HG03442 (cell line): ENCODE measurements at regions not wholly inside any gene's neighbourhood (a gene's known extent, or its start where the extent isn't known, plus 50 kb on each side); places are given as distances from the start of the nearest gene placed in this dataset.

Experiments
- ATAC-seq: cut with Tn5 transposase; IDR thresholded peaks from one replicate; pipeline ENCODE4 v1.9.1; 2021; ENCODE audit warnings: mild to moderate bottlenecking, moderate library complexity; ENCODE audit not compliant: unreplicated experiment

DNA sequence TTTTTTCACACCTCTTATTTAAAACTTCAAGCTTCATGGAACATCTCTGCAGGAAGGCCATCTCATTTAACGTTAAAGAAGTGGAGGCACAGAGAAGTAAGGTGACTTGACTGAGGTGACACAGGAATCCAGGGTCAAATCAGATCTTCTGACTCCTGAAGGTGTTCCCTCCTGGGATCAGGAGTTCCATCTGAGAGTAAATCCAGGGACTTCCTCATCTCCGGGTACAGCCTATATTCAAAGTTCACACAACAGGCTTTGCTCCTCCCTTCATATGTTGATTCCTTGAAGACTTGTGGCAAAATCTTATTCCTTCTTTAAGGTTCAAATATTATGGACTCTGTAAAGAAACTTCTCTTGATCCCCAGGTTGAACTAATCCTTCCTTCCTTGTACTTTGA, 313.1 kb upstream of the CLINT1 start:
- no peak for ATAC-seq

DNA sequence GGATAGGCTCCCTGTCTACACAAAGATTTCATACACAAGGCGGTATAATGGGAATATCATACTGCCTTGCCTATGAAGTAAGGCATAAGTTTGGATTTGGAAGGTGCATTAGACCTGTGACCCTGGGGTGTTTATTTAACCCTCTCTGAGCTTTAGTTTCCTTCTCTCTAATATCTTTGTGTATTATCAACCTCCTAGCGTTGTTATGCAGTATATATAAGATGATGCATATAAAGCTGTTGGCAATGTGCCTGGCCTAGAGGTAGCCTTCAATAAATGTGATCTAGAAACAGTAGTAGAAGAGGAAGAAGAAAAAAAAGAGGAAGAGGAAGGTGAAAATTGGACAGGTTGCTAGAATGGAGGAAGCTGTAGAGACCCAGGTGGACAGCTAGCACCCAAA, 311.6 kb upstream of the CLINT1 start:
- no peak for ATAC-seq

- no peak for ATAC-seq
Measured at GRCh38 chr5:158170060-158170459, 311.1 kb upstream of the CLINT1 start.

DNA sequence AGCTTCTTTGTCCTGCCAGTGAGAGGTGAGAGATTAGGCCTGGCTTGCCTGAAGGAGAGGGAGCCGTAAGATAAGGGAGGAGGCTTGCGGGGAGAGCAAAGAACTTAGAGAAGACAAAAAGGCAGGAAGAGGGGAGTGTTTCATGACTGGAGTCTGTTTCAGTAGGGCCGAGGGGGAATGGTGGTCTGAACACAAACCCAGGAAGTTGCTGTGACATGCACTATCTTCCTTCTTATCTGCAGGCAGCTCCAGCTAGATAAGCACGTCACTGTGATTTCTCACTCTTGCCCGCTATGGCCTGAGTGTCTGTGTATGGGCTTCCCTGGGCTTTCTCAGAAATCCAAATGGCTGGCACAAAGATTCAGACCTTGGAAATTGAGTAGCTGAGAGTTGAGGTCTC, 307.5 kb upstream of the CLINT1 start:
- ATAC-seq: no peak

DNA sequence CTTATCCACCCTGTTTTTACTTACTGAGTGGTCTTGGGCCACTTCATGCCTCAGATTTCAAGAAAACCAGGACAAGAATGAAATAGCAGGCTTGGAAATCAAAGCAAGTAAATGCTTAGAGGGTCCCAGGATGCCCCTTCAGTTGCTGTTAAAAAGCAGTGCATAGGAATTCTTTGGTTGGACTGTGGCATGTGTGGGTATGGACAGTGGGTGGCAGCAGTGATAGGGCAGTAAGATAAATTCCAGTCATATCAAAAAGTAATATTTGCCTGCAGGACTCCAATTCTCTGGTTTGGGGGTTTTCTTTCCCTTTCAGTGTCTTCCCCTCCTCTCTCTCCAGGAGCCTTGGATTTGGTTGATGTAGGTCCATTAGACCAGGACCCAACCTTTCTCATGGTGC, 306.7 kb upstream of the CLINT1 start:
- ATAC-seq: no peak

- ATAC-seq: no peak
Measured at GRCh38 chr5:158164296-158165047, 305.5 kb upstream of the CLINT1 start.

DNA sequence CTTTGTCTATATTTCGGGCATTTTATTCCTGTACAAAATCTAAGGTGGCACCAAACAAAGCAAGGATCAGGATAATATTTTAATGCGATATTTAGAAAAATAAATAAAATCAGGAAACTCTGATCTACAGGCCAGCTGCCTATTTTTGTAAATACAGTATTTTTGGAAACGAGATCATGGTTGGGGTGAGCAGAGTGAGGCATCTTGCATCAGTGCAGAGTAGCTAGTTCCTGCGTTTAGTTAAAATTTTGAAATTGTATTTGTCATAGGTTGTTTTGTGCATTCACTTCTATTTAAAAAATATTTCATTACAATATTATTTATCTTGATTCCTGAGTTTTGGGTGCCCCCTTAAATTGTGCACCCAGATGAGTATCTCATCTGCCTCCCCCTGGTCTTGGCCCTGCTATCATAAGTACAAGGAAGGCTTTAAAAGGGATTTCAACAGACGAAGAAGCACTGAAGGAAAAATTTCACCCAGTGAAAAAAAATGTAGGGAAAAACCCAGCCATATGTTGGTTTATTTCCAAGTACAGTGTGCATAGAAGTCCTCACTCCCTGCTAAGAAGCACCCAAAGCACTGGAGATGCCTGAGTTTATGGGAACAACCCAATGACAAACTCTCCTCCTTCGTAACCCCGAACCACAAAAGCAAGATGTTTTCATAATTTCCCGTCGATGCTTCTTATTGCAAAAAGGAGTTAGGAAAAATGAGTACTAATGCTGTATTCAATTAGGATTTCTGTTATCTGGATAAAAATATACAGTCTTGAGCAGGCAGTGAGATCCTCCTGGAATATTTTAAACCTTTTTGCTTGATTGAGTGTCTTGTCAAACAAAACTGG, 304.7 kb upstream of the CLINT1 start:
- no peak for ATAC-seq

- no peak for ATAC-seq
Measured at GRCh38 chr5:158162479-158163034, 303.6 kb upstream of the CLINT1 start.

DNA sequence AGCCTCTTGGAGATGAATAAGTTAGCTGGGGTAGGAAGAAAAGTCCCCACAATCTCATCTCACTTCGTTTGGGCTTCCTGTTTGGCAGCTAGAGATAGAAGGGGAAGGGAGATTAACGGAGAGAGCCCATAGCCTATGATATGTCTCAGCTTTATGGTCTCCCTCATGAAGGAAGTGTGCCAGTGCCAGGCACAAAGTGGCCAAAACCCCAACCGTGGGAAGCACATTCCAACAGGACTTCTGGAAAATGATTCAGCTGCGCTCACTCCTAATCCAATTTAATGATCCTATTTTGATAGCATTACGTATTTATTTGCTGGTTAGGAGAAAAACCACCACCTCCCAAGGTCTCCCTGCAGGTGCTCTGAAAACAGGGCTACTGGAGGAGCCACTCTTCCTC, 303.1 kb upstream of the CLINT1 start:
- ATAC-seq: no peak

- ATAC-seq: no peak
Measured at GRCh38 chr5:158159621-158160020, 300.7 kb upstream of the CLINT1 start.

- no peak for ATAC-seq
Measured at GRCh38 chr5:158155811-158156505, 297.0 kb upstream of the CLINT1 start.

GRCh38 chr5:158155067-158155466, 296.1 kb upstream of the CLINT1 start:
- no peak for ATAC-seq

DNA sequence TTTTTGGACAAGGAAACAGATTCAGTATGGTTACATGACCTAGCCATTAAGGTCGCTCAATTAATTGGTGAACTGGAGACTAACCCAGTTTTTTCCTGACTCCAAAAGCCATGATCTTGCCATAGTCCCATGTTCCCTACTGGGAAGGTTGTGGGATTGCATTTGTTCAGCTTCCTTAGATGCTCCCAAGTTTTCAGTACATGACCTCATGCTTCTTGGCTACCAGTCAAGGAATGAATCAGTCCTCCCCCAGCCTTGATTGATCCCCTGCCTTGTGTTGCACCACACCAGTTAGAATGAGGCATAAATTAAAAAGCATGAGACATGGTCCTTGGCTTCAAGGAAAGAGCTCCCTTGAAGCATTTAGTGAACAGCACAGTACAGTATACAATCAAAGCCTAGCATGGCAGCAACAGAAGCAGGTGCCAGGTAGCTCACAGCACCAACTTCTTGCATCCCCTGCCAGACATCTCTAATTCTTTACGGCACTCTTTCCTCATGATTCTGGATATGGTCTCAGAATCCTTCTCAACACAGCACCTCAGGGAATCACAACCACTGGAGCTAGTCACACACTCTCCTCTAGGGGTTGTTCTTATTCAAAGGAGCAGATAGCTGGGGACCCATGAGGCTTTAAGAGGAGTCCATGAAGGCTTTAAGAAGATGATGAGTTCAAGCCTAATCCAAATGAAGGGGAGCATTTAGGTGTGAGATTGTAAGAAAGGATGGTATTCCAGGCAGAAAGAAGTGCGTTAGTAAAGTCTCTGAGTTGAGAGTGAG, 295.5 kb upstream of the CLINT1 start:
- no peak for ATAC-seq

DNA sequence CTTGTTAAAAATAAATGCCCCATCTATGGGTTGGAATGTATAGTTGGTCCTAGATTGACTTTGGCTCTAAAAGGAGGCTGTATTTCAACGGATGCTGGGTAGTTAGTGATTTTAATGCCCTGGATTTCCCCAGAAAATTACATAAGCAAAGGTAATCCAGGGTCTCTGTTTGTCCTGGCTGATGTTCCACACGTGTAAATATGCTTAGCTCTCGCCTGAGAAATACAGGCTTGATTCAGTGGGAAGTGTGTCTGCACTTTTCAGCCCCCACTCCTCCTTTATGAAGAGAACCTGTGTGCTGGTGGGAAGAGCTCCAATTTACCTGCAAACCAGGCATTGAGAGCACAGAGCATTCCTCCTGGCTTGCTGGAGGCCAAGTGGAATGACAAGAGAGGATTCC, 294.6 kb upstream of the CLINT1 start:
- ATAC-seq: no peak

GRCh38 chr5:158152136-158152535, 293.2 kb upstream of the CLINT1 start:
- no peak for ATAC-seq

- no peak for ATAC-seq
Measured at GRCh38 chr5:158147227-158147626, 288.3 kb upstream of the CLINT1 start.

DNA sequence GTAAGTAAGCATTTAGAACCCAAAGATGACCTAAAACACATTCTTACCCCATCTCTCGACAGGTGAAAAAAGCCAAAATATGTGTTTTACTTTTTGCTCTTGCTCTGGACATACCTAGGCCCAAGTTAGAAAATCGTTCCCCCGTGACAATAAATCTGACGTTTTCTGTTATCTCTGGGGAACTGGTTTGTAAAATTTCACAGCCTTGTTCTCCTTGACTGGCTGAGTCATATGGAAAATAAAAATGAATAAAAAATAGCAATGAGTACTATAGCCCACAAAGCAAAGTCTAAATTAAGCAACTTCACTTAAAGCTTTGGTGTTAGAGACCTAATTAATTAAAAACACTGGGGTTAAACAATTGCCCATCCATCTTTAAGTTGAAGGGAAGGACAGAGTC, 286.9 kb upstream of the CLINT1 start:
- no peak for ATAC-seq

- no peak for ATAC-seq
Measured at GRCh38 chr5:158143081-158143480, 284.1 kb upstream of the CLINT1 start.

DNA sequence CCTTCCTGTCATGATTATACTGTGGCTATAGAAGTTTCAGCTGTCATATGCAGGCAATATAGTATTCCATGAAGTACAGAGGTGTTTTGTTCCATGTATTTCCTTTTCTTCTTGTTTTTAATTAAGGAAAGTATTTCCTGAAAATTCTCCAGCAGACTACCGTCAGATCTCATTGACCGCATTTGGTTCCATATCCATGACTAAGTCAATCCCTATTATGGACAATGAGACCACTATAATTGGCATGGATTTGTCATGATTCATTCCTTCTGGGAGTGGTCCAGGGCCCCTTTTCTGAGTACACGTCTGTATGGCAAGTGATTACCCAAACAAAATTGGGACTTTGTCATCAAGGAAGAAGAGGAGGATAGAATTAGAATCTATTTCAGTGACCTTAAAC, 283.2 kb upstream of the CLINT1 start:
- no peak for ATAC-seq

DNA sequence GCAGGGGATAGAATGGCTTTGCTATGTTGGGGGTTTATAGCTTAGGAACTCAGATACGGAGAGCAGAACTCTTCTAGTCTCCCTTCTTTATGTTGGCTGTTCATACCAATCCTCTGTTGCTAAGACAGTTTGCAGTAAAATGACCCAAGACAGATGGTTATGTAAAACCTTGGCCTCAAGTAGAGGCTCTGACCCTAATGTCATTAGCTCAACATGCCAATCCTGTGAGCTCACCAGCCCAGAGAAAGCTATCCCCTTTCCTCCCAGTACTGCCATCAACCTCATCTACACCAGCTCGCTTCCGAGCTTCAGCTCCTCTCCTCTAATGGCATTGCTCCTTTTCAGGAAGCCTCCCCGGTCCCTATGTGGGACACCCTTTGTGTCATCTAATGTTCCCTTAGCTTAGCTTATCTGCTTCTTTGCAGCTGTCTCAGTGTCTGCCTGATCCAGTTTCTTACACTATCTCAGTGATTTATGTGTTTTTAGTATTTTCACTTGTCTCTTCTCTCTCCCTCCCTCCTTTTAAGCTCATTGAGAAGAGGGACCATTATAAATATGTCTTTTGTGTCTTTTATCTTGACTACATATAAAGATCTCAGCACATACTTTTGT, 281.3 kb upstream of the CLINT1 start:
- ATAC-seq: no peak
